Transverse colon (tissue), 4 donors: ENCODE measurements at regions not wholly inside any gene's neighbourhood (a gene's known extent, or its start where the extent isn't known, plus 50 kb on each side); places are given as distances from the start of the nearest gene placed in this dataset.

Experiments used
- EP300 ChIP-seq: sonication (generic); formaldehyde crosslinking; IDR thresholded peaks from one replicate; pipeline ENCODE4 v1.6.1; 2017; ENCODE audit warnings: antibody characterized with exemption, low read depth
- POLR2AphosphoS5 ChIP-seq, 3 donors: sonication (generic); formaldehyde crosslinking; IDR thresholded peaks; one replicate each; pipeline ENCODE4 v1.6.1; 2016; ENCODE audit warnings: antibody characterized with exemption in 3 of 3
- TF ChIP-seq, protein P1 (sequence below), 5 experiments: fragments of 200-600 bp in 3 of 5; fragments of 450-650 bp in 2 of 5; sonication (generic) in 3 of 5; IDR thresholded peaks; 1 replicate in 2 of 5; 2 replicates in 3 of 5; pipeline ENCODE4 v1.5.1; 2016 to 2017; ENCODE audit warnings: antibody characterized with exemption in 5 of 5, inconsistent platforms in 3 of 5, mild to moderate bottlenecking in 2 of 5, moderate library complexity in 1 of 5

DNA sequence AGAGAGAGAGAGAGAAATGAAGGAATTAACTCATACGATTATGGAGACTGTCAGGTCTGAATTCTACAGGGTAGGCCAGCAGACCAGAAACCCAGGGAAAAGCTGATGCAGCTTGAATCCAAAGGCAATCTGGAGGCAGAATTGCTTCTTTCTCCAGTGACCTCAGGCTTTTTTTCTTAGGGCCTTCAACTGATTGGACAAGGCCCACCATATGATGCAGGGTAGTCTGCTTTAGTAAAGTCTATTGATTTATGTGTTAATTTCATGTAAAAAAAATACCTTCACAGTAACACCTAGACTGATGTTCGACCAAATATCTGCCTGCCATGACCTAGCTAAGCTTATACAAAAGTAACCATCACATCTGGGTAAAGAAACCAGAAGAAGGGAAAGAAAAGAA lies 71.1 kb downstream of the MZT1 start:
- no peak for TF ChIP-seq POLR2AphosphoS5 (IDR thresholded peaks at IDR 0.05)
- TF ChIP-seq, protein P1, sequence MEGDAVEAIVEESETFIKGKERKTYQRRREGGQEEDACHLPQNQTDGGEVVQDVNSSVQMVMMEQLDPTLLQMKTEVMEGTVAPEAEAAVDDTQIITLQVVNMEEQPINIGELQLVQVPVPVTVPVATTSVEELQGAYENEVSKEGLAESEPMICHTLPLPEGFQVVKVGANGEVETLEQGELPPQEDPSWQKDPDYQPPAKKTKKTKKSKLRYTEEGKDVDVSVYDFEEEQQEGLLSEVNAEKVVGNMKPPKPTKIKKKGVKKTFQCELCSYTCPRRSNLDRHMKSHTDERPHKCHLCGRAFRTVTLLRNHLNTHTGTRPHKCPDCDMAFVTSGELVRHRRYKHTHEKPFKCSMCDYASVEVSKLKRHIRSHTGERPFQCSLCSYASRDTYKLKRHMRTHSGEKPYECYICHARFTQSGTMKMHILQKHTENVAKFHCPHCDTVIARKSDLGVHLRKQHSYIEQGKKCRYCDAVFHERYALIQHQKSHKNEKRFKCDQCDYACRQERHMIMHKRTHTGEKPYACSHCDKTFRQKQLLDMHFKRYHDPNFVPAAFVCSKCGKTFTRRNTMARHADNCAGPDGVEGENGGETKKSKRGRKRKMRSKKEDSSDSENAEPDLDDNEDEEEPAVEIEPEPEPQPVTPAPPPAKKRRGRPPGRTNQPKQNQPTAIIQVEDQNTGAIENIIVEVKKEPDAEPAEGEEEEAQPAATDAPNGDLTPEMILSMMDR (IDR thresholded peaks at IDR 0.05) = no peak
- no peak for TF ChIP-seq EP300
